Stimulated activated CD4-positive, alpha-beta T cell treated with anti-CD3 and anti-CD28 coated beads, Interleukin-12 subunit alpha, Interleukin-12 subunit beta, amount 100 ng/mL, for 24 hours (primary cell): ENCODE measurements at regions not wholly inside any gene's neighbourhood (a gene's known extent, or its start where the extent isn't known, plus 50 kb on each side); places are given as distances from the start of the nearest gene placed in this dataset.
"Not testable (repeated sequence)": the region's sequence is repeated elsewhere in the genome, so short reads cannot be mapped to it uniquely, and the experiment has no call there.

Source experiments
- DNase-seq, 2 experiments: peaks; one replicate each; pipeline ENCODE4 v3.0.0-alpha.2; 2020; ENCODE audit warnings: low read depth in 2 of 2

DNA sequence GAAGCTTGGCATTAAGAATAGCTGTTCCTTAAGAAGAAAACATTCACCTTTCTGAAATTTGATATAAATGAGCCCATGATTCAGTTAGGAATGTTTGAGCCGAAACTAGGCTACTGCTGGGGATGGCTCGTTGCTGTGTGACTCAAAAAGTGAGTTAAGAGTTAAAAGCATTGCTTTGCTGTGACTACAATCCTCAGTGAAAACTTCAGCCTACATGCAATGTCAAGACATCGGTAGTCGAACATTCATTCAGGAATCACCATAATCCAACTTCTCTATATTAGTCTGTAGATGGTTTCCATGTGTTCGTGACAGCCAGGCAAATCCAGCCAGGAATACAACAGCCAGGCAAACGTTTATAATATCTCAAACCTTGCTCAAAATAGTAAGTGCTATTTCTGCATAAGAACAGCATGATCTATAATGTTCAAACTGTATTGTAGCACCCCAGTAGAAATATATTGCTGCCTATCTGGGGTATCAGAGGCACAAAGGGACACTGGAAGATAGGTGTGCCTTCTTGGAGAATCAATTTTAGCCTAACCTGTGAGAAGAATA lies 1225.1 kb downstream of the CDH8 start:
- no peak for DNase-seq

DNA sequence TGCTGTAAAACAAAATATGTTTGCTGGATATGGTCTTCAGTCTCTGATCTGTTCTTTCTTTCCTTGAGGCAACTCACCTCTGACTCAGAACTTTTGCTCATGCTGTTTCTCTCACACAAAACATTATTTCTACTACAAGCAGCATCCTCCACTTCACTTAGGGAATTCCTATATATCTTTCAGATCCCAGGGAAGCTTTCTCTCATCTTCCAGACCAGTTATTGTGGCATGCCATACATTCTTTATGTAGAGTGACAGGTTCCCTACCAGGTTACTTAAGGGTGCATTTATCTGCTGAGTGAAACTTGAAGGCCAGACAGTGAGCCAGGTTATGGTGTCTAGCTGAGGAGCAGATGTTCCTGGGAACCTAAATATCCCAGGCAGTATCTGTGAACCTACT lies 1226.0 kb downstream of the CDH8 start:
- no peak for DNase-seq

DNA sequence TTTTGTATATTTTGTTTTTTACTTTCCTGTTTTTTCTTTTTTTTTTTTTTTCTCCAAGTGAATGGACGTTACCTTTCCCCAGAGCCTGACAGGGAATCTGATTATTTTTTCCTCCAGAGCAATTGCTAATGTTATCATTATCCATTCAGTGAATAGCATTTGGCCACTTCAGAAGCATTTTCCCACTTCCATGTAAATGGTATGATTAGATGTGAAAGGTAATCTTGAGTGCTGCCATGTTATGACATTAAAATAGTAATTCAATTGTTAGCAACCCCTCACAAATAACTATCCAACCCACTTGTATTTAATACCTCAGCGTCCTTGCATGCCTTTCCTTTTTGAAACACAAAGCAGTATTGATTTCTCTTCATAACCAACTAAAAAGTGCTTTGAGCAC lies 1243.8 kb downstream of the CDH8 start:
- DNase-seq = no peak

DNA sequence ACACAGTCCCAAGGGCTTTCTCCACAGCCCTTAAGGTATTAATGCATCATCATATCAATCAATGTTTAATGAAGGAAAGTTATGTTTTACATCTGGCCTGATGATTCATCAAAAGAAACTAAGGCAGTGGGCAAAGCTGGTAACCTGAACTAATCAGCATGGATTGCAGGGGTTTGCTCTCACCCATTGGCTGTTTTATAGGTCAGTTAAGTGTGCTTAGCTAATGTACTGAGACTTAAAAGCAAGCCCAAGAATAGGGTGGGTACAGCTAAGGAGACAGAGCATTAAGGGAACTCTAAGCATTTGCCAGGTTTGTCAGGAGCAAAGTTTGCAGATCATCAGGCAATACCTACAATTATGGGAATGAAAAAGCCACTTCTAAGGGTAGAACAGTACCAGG lies 1247.6 kb downstream of the CDH8 start:
- no peak for DNase-seq

DNA sequence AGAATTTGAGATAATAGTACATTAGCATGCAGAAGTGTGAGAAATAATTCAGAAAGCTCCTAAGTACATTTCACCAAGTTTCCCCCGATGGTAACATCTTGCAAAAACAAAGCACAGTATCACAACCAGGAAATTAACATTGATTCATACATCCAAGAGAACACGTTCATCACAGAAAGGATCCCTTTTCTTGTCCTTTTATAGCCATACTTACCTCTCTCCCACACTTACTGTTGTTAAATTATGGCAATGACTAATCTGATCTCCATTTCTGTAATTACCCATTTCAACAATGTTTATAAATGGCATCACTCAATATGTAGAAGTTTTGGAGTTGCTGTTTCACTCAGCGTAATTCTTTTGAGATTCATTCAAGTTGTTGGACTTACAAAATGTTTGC lies 1260.0 kb downstream of the CDH8 start:
- DNase-seq = no peak

DNA sequence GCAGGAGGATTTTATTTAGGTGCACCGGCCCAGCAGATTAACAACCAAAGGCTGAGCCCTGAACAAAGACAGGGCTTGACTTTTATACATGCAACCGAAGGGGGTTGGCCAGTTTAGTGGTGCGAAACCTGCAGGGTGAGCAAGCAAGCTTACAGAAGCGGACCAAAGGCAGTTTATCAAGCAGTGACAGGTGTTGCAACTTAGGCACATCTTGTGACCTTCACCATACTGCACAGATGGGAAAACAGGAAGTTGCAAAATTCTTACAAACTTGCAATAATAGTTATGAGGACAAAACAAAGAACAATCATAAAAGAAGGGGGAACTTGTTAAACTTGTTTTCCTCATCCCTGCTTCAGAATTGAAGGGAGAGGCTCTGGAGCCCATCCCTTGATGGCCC lies 1265.1 kb downstream of the CDH8 start:
- DNase-seq = no peak

DNA sequence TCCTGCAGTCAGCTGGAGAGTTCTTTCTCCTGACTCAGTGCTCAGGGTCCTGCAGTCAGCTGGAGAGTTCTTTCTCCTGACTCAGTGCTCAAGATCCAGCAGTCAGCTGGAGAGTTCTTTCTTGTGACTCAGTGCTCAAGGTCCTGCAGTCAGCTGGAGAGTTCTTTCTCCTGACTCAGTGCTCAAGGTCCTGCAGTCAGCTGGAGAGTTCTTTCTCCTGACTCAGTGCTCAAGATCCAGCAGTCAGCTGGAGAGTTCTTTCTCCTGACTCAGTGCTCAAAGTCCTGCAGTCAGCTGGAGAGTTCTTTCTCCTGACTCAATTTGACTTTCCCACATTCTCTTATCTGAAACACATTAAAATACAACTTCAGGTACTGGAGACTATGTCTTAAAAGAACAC lies 1265.9 kb downstream of the CDH8 start:
- DNase-seq = not testable (repeated sequence)

DNA sequence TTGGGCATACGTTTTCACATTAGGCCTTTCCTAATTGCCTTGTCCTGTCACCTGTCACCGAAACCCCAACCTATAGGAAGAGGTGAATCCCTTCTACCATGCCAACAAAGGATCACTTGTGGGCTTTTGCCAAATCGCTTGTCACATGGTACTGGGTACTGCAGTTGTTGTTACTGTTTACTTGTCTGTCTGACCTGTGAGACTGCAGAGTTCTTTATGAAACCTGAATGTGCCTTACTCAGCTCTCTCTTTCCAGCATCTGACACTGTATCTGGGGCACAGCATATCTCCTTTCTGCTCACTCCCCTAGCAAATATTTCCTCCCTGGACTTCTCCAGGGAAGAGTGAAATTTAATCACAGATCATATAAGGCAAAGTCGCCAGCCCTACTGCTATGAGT lies 1272.4 kb downstream of the CDH8 start:
- no peak for DNase-seq

DNA sequence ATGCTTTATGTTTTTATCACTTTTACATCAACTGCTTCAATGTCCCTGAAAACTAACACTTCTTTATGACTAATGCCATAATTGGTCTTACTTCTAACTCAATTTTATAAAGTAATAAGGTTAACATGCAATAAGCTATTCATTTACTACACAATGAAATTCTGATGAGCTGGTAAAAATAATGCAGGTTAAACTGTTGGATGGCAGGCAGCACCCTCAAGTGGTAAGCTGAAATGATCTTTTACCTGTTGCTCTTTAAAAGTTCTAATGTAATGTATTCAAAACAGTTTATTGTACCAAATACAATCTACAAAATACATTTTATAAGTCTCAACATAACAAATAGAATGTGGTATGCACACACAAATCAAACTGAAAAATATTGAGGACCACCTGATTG lies 1280.3 kb downstream of the CDH8 start:
- no peak for DNase-seq

DNA sequence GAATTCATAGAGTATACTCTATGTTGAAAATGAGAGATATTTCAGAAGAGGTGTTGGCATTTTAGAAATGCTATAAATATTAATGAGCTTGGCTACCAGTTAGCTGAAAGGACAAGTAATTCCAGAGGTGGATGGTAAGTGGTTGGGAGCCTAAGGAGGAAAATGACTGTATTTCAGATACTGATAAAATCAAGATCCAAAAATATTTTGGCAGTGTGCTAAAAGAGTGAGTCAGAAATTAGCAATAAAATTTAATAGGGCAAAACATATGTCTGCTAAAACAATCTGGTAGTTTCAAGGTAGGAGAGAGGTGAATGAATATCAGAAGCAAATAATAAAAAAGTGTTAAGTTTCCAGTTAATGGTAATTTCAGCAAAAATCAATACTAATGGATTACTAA lies 1287.9 kb downstream of the CDH8 start:
- DNase-seq = no peak

DNA sequence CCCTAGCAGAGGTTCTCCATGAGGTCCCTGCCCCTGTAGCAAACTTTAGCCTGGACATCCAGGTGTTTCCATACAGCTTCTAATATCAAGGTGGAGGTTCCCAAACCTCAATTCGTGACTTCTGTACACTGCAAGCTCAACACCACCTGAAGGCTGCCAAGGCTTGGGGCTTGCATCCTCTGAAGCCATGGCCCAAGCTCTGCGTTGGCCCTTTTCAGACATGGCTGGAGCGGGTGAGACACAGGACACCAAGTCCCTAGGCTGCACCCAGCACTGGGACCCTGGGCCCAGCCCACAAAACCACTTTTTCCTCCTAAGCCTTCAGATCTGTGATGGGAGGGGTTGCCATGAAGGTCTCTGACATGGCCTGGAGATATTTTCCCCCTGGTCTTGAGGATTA lies 1292.0 kb downstream of the CDH8 start:
- no peak for DNase-seq

DNA sequence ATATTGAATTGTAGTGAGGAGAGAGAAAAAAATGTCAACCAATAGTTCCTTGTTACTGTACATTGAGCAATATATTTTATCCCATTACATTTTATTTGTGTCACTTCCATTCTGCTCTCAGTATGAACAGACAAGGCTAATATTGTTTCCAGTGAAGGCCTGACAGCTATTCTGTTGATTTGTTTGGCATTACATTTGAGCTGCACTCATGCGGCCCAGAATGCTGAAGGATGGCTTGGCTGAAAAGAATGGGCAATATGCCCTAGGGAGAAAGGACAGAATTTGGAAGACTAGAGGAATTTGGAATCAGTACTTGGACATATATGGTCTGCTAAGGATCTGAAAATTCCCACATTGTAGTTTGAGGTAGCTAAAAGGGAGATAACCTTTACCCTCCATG lies 1294.4 kb downstream of the CDH8 start:
- no peak for DNase-seq

DNA sequence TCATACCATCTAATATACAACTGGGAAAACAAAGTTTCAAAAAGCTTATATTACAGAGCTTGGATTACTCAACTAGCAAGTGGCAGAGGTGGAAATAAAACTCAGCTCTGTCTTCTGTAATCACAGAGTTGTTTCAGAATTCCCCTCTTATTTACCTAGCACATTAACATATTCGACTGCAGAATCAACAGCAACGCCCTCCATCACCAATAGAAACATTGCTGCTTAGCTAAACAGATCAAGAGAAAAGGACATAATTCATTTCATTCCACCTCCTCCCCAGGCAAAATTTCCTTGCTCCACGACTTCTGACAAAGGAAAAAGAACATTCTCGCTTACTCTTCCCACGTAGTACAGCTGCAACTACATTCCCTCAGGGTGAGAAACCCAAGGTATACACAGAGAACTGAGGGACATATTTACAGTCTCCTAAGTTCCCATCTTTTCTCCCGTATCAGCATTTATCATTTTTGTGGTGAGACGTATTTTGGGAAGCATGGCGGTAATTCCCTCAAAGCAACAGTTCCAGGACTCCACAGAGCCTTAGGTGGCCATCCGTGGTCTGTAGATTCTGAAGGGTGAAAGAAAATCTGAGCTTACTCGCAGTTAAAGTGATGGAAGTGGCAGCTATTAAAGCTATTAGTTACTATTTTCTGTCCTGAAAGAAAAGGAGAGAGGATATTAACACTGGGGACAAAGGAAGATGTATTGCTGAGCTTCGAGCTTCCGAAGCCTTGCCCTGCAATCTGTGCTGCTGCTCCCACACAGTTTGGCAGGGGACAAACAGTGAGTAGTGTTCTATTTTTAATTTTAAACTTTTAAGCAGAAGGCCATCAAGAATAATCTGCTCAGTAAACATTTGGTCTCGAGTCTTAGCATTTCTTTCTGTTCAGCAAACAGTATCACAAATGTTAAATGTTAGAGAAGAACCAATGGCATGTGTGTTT lies 1296.2 kb downstream of the CDH8 start:
- no peak for DNase-seq

DNA sequence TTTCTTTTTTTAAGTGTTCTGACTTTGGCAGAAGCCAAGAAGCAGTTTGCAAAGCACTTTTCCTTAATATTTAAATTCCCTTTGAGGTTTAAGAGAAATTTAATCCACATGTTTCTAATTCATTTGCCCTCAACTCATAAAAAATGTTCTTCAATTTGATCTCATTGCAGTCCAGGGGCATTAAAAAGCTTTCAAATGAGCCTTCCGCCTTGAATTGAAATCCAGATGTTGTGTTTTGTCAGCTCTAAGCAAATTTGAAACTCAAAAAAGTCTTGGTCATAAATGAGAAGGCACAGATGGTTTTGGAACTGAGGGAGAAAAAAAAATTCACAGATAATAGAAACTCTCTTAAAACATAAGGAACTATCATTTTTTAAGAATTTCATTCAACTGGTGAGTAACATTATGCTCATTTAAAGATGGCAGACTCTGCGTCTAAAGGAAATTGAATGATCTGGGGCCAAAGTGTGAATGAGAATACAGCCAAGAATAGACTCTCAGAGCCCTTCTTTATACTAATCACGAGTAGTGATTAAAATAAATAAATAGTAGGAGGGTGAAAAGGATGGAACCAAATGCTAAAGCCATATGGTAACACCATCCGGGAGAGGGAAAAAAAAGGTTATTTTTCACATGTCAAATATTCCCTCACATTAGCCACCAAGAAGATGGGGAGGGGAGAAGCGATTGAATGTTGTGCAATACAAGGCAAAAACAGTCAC lies 1304.7 kb downstream of the CDH8 start:
- no peak for DNase-seq

DNA sequence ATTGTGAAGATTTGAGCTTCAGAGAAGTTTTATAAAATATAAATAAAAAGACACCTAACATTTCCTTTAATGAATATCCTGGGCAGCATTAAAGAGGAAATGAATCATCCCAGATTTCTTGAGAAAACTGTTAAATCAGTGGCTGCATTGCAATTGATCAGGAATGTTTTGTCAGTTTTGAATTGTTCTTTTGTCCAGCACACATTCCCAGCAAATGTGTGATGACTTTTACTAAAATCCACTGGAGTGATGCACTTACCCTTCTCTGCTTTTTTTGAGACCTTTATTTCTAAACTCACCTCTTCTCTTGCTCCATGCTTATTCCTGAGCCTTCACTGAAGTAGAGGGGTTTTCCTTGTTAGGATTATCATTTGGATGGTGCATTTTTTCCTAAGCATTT lies 1307.2 kb downstream of the CDH8 start:
- no peak for DNase-seq

DNA sequence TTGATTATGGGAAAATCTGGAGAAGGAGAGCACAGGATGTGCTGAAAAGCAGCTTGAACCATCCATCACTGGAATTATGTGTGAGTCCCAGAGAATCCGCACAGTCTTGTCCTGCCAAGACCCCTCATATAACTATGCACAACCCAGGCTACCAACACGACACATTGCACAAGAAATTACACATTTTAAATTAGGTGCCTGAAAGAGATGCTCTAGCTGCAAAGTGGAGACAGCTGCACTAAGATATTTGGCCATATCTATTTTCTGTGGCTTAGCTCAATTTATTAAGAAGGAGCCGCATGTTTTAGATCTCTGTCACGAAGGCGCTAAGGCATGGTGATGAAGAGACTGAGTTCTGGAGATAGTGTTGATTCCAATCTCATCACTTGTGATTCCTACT lies 1308.4 kb downstream of the CDH8 start:
- no peak for DNase-seq

DNA sequence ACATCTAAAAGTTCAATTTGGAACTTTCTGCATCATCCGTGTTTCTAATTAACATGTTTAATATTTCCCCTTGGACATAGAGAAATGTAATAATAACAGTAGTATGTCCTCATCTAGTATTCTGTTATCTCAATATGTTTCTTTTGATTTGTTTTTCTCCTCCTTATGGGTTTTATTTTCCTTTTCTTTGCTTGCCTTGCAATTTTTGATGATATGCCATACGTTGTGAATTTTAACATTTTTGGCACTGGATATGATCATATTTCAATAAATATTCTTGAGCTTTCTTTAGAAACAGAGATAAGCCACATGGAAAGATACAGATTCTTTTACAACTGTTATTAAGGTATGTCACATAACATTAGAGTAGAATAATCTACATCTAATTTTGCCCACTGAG lies 1316.2 kb downstream of the CDH8 start:
- DNase-seq = no peak

DNA sequence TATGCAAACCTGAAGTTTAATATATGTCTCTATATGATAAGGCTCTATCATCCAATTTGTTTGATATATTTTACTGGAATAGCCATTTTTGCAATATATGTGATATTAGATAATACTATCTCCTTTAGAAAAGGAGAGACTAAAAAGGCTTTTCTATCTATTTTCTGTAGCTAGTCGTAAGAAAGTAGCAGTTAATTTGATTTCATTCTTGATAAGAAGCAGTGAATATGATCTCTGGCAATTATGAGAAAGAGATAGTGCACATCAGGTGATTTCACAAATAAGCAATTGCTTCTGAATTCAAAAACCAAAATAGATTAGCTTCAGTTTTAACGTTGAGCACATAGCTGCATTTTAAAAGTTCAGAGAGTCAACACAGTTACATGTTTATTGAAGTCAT lies 1318.4 kb downstream of the CDH8 start:
- no peak for DNase-seq

DNA sequence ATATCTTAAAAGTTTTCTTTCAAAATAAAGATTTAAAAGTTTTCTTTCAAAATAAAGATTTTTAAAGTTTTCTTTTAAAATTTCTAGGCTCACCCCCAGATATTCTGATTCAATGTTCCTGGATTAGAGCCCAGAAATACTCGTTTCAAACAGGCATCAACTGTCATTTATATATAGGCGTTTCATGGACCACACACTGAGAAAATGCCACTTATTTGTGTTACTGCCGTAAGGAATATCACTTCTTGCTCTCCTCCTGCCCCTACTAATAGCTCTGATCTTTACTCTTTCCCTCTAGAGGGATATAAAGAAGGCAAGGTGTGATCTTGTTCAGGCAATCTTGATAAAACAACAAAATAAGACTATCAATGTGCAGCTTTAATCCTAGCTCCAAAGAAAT lies 1324.1 kb downstream of the CDH8 start:
- no peak for DNase-seq

DNA sequence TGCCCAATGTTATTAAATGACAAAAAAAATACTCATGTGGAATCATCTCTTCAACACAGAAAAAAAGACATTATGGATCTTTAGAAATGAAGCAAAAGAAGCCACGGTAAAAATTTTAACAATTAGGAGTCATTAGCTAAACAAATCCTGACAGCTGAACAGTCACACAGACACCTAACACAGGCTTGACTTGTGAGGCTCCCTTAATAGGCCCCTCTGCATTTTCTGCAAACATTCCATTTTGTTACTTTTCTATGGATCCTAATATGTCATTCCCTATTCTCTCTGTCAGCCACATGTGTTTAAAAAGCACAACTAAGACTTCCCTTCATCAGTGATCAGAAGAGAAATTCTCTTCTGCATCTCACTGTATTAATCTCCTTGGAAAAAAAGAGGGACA lies 1331.5 kb downstream of the CDH8 start:
- no peak for DNase-seq

DNA sequence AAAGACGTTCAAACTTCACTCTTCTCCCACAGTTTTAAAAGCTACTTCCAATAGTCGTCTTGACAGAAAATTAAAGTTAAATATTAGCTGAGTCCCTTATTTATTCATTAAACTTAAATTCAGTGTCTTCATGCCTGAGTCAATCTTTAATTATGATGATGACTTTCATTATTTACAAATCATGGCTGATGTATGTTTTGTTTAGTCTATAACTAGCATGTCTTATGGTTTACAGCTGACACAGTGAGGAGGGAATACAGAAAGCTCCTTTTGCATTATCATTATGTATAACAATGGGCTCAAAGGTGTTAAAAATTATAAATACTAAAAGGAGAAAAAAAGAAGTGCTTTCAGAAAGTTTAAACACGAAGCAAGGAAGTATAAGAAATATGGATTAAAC lies 1333.1 kb downstream of the CDH8 start:
- no peak for DNase-seq

DNA sequence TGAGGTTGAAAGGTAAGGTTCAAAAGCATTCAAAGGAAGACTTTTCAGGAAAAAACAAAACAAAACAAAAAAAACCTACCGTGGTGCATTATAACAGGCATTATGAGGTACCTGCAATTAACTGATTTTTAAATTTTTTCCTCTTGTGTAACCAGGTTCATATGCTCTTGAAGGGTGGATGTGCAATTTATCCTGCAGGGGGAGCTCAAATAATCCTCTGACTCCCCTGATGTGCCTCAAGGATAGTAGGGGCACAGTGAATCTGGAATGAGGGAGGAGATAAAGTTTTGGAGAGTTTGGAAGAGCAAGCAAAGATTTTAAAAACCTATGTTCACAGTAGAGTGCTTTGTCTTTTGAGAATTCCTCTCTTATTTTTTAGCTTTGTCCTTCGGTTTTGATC lies 1349.4 kb downstream of the CDH8 start:
- DNase-seq = no peak

DNA sequence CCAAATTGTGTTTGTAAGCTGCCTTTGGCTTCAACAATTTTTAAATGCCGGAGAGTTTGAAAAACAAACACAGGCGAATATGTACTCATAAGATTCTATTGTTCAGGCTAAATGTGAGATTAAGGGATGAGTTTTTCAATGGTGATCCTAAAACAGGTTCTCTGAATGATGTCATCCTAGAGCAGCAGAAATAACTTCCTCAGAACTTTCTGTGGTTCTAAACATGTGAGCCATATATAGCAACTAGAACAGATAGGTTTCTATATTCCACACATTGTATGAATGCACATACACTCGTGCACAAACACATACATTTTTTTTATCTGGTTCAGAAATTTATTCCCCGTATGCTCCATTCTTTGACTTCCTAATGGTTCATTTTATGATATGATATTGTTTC lies 1352.2 kb downstream of the CDH8 start:
- DNase-seq = no peak
